ENCODE measurements at regions not wholly inside any gene's neighbourhood (a gene's known extent, or its start where the extent isn't known, plus 50 kb on each side); places are given as distances from the start of the nearest gene placed in this dataset.

GRCh38 chr3:154018100-154018696 lies 103.0 kb upstream of the ARHGEF26 start:
- peak; percentile 23 for DNase-seq (ENCODE audit: low read depth, low spot score)
- intact Hi-C loops (cut with micrococcal nuclease) = loop anchor here (1.0 to 5.0 kb wide), 3 partner anchors 249 to 992 kb away; partner anchors contain the start of gene RAP2B

More at GRCh38 chr3:154018100-154018696, 103.0 kb upstream of the ARHGEF26 start:
- no peak overlapping the region for H3K9ac ChIP-seq (replicated peaks; ENCODE audit: extremely low read depth, insufficient read depth, low read length)
- no peak for FAIRE-seq
- H3K9me1 ChIP-seq (replicated peaks; ENCODE audit: control insufficient read depth, extremely low read depth, insufficient read depth, low read length) = no peaks in the 10 kb centered on the region
- no TSS peak for BruUV-seq (replicated peaks)
- no peak overlapping the region for H3K4me2 ChIP-seq (ENCODE audit: insufficient read depth, low read length)
- H2AFZ ChIP-seq (ENCODE audit: low read depth, low read length) = no peak overlapping the region
- TF ChIP-seq MYC (IDR thresholded peaks at IDR 0.05; ENCODE audit: low read depth, low read length) (no peak), CTCF (IDR thresholded peaks at IDR 0.05; ENCODE audit: extremely low read depth in 1 of 2, insufficient read depth in 1 of 2, low read depth in 1 of 2, low read length in 2 of 2) (peak; percentile 67), POLR2AphosphoS5 (IDR thresholded peaks at IDR 0.05; ENCODE audit: insufficient read depth, low read depth, low read length) (no peak), POLR2A (IDR thresholded peaks at IDR 0.05; ENCODE audit: low read depth, low read length) (no peak), JUN (IDR thresholded peaks at IDR 0.05; ENCODE audit: borderline replicate concordance, insufficient read depth, insufficient read length, low read depth) (no peak), MAX (IDR thresholded peaks at IDR 0.05; ENCODE audit: insufficient read depth, insufficient read length) (no peak), GATA2 (IDR thresholded peaks at IDR 0.05; ENCODE audit: insufficient read depth, insufficient read length, low read depth, low read length) (no peak), EZH2 (IDR thresholded peaks at IDR 0.05; ENCODE audit: borderline replicate concordance, low read depth, low read length, severe bottlenecking) (no peak)
- ChIA-PET CTCF (interaction anchor here (0.7 to 2.3 kb wide), 13 partner anchors 8 to 1684 kb away, joined by 3 to 13 read pairs (median 4); no protein-coding TSS in a partner anchor), POLR2A (no interaction called here)
- H3K4me3 ChIP-seq (replicated peaks in 1 of 3; ENCODE audit: insufficient read depth in 1 of 3, low read depth in 1 of 3, low read length in 3 of 3) = no peak overlapping the region
- H3K36me3 ChIP-seq (ENCODE audit: control insufficient read depth in 2 of 2, extremely low read depth in 1 of 2, insufficient read depth in 2 of 2, low read length in 2 of 2) = no peaks in the 10 kb centered on the region
- peaks cover 1 to 2% of the 10 kb centered on the region in 2 experiments for H3K27me3 ChIP-seq (ENCODE audit: control insufficient read depth in 2 of 2, insufficient read depth in 2 of 2, low read length in 2 of 2)
- no peaks in the 10 kb centered on the region for H3K79me2 ChIP-seq (ENCODE audit: control insufficient read depth, insufficient read depth, low read length)
- no peaks in the 10 kb centered on the region for H4K20me1 ChIP-seq (replicated peaks; ENCODE audit: control insufficient read depth, extremely low read depth, insufficient read depth, low read length)
- no peaks in the 10 kb centered on the region for H3K9me3 ChIP-seq (replicated peaks; ENCODE audit: control insufficient read depth, insufficient read depth, low read length)
- H3K27ac ChIP-seq (ENCODE audit: insufficient read depth, low read depth, low read length) = no peak overlapping the region
- dilution Hi-C loops (cut with MboI; ENCODE audit: extremely low pct_ligation_motif_present, low sequenced_read_pairs) = no loop called here
- H3K4me1 ChIP-seq (ENCODE audit: control insufficient read depth, extremely low read depth, insufficient read depth, low read length) = no peaks in the 10 kb centered on the region
